ENCODE measurements at regions not wholly inside any gene's neighbourhood (a gene's known extent, or its start where the extent isn't known, plus 50 kb on each side); places are given as distances from the start of the nearest gene placed in this dataset.

DNA sequence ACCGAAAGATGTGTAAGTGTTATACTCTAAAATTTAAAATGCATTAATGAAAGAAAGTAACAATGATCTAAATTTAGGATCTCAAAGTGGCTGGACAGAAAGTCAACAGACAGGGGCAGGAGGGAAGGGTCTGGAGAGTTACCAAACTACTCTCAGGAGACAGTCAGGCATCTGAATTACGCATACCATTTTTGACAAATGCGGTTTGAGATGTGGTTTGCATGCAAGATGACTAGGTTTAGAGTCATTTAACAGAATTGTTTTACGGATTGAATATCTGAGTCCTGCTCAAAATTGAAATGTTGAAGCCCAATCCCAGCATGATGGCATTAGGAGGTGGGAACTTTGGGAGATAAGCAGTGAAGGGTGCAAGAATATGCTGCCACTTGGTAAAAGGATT lies 314.1 kb downstream of the WDR11 start:
- Mint-ChIP-seq H3K27ac (no peak overlapping the region), H3K27me3 (no peaks in the 10 kb centered on the region), H3K9me3 (peaks cover 0 to 11% (median 2%) of the 10 kb centered on the region in 8 donors), H3K4me1 (no peaks in the 10 kb centered on the region), H3K36me3 (no peaks in the 10 kb centered on the region), H3K4me3 (no peak overlapping the region)
- Histone ChIP-seq H3K9me3 (ENCODE audit: control insufficient read depth in 1 of 2, low read length in 2 of 2) (no peaks in the 10 kb centered on the region), H3K27ac (ENCODE audit: low read depth, low read length) (no peak overlapping the region), H3K36me3 (ENCODE audit: insufficient read depth, low read length) (no peaks in the 10 kb centered on the region), H3K4me3 (ENCODE audit: low read length in 2 of 2) (no peak overlapping the region), H3K27me3 (ENCODE audit: insufficient read depth, low read length) (no peaks in the 10 kb centered on the region), H3K4me1 (ENCODE audit: insufficient read depth, low read length) (no peaks in the 10 kb centered on the region)
- POLR2A ChIA-PET (ENCODE audit: partially characterized antibody): no interaction called here
- intact Hi-C loops (cut with micrococcal nuclease): no loop called here
- no peak for DNase-seq
- CTCF ChIA-PET (ENCODE audit: partially characterized antibody): no interaction called here

- H3K36me3 ChIP-seq (ENCODE audit: insufficient read depth, low read length): no peaks in the 10 kb centered on the region
- no peak overlapping the region for H3K4me3 ChIP-seq (ENCODE audit: low read length in 2 of 2)
- H3K9me3 ChIP-seq (ENCODE audit: control insufficient read depth in 1 of 2, low read length in 2 of 2): no peaks in the 10 kb centered on the region
- Mint-ChIP-seq H3K9me3 (peaks cover 0 to 11% (median under 1%) of the 10 kb centered on the region in 8 donors), H3K4me1 (no peaks in the 10 kb centered on the region), H3K27ac (no peak overlapping the region), H3K27me3 (no peaks in the 10 kb centered on the region), H3K36me3 (no peaks in the 10 kb centered on the region), H3K4me3 (no peak overlapping the region)
- H3K27ac ChIP-seq (ENCODE audit: low read depth, low read length): no peak overlapping the region
- ChIA-PET CTCF (ENCODE audit: partially characterized antibody) (no interaction called here), POLR2A (ENCODE audit: partially characterized antibody) (no interaction called here)
- DNase-seq: no peak
- no peaks in the 10 kb centered on the region for H3K27me3 ChIP-seq (ENCODE audit: insufficient read depth, low read length)
- intact Hi-C loops (cut with micrococcal nuclease): no loop called here
- H3K4me1 ChIP-seq (ENCODE audit: insufficient read depth, low read length): no peaks in the 10 kb centered on the region
Observed at GRCh38 chr10:121167534-121168243, 316.5 kb downstream of the WDR11 start.

- H3K36me3 Mint-ChIP-seq: no peaks in the 10 kb centered on the region
- Histone ChIP-seq H3K4me1 (ENCODE audit: insufficient read depth, low read length) (no peaks in the 10 kb centered on the region), H3K27me3 (ENCODE audit: insufficient read depth, low read length) (no peaks in the 10 kb centered on the region), H3K27ac (ENCODE audit: low read depth, low read length) (no peak overlapping the region), H3K9me3 (ENCODE audit: control insufficient read depth in 1 of 2, low read length in 2 of 2) (no peaks in the 10 kb centered on the region), H3K4me3 (ENCODE audit: low read length in 2 of 2) (no peak overlapping the region), H3K36me3 (ENCODE audit: insufficient read depth, low read length) (no peaks in the 10 kb centered on the region)
- H3K4me1 Mint-ChIP-seq: no peaks in the 10 kb centered on the region
- H3K4me3 Mint-ChIP-seq: no peak overlapping the region
- no peak overlapping the region for H3K27ac Mint-ChIP-seq
- intact Hi-C loops (cut with micrococcal nuclease): no loop called here
- DNase-seq: no peak
- no peaks in the 10 kb centered on the region for H3K27me3 Mint-ChIP-seq
- CTCF ChIA-PET (ENCODE audit: partially characterized antibody): no interaction called here
- peaks cover 0 to 7% (median 0%) of the 10 kb centered on the region in 8 donors for H3K9me3 Mint-ChIP-seq
- POLR2A ChIA-PET (ENCODE audit: partially characterized antibody): no interaction called here
Observed at GRCh38 chr10:121168545-121169216, 317.5 kb downstream of the WDR11 start.

DNA sequence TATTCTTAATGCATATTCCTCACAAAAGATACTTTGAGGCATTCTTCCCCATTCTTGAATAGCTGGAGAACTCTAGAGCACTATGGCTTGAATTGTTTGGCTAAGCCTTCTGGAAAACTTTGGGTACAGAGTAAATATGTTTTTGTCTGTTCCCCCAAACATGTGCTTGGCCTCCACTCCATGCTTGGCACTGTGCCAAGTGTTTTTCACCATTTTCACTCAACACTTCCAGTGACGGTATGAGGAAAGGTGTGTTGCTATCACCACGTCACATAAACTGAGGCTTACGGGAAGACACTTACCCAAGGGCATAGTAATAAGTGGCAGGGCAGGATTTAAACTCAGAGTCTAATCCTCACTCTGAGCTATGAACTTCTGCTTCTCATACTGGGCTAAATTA lies 318.2 kb downstream of the WDR11 start:
- Histone ChIP-seq H3K27me3 (ENCODE audit: insufficient read depth, low read length) (no peaks in the 10 kb centered on the region), H3K27ac (ENCODE audit: low read depth, low read length) (no peak overlapping the region), H3K36me3 (ENCODE audit: insufficient read depth, low read length) (no peaks in the 10 kb centered on the region), H3K4me1 (ENCODE audit: insufficient read depth, low read length) (no peaks in the 10 kb centered on the region), H3K4me3 (ENCODE audit: low read length in 2 of 2) (no peak overlapping the region), H3K9me3 (ENCODE audit: control insufficient read depth in 1 of 2, low read length in 2 of 2) (no peaks in the 10 kb centered on the region)
- Mint-ChIP-seq H3K27ac (no peak overlapping the region), H3K27me3 (no peaks in the 10 kb centered on the region), H3K9me3 (peaks cover 0 to 9% (median 0%) of the 10 kb centered on the region in 8 donors), H3K4me1 (no peaks in the 10 kb centered on the region), H3K36me3 (no peaks in the 10 kb centered on the region), H3K4me3 (no peak overlapping the region)
- intact Hi-C loops (cut with micrococcal nuclease): no loop called here
- DNase-seq: no peak
- CTCF ChIA-PET (ENCODE audit: partially characterized antibody): no interaction called here
- POLR2A ChIA-PET (ENCODE audit: partially characterized antibody): no interaction called here

DNA sequence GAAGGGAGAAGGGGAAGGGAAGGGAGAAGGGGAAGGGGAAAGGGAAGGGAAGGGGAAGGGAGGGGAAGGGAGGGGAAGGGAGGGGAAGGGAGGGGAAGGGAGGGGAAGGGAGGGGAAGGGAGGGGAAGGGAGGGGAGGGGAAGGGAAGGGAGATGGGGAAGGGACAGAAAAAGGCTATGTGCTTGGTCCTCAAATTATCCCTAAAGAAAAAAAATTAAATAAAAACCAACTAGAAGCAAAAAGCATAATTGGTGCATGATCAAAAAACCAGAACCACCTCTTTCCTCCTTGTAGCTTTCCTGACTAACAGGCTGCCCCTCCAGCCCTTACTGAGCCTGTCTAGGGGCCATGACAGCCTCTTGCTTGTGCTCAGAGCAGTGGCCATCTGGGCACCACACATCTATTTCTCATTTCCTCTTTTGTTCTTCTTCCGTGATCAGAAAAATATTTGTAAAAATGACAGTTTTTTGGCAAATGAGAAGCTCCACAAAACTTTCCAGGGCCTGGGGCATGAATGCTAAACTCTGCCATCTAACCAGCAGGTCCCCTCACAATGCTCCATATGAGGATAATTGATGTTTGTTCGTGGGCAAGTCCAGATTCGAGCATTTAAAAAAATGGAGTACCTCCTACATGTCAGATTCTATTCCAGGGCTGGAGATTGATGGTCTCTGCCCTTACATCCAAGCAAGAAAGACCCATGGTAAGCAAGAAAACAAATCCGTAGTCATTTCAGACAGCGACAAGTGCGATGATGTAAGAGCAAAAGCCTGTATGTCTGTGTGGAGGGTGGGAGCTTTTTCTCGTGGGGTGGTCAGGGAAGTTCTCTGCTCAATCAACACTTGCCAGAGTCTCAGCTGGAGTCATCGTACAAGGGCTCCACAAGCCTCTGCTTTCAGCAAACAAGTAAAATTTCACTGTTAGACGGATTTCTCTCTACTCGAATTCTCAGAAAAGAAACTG lies 320.9 kb downstream of the WDR11 start:
- DNase-seq: no peak
- peaks cover 0 to 4% (median 0%) of the 10 kb centered on the region in 8 donors for H3K9me3 Mint-ChIP-seq
- Histone ChIP-seq H3K4me1 (ENCODE audit: insufficient read depth, low read length) (no peaks in the 10 kb centered on the region), H3K27me3 (ENCODE audit: insufficient read depth, low read length) (no peaks in the 10 kb centered on the region), H3K4me3 (ENCODE audit: low read length in 2 of 2) (no peak overlapping the region), H3K27ac (ENCODE audit: low read depth, low read length) (no peak overlapping the region), H3K36me3 (ENCODE audit: insufficient read depth, low read length) (no peaks in the 10 kb centered on the region), H3K9me3 (ENCODE audit: control insufficient read depth in 1 of 2, low read length in 2 of 2) (no peaks in the 10 kb centered on the region)
- H3K4me3 Mint-ChIP-seq: no peak overlapping the region
- H3K27me3 Mint-ChIP-seq: no peaks in the 10 kb centered on the region
- no peaks in the 10 kb centered on the region for H3K4me1 Mint-ChIP-seq
- intact Hi-C loops (cut with micrococcal nuclease): no loop called here
- no peak overlapping the region for H3K27ac Mint-ChIP-seq
- CTCF ChIA-PET (ENCODE audit: partially characterized antibody): no interaction called here
- POLR2A ChIA-PET (ENCODE audit: partially characterized antibody): no interaction called here
- no peaks in the 10 kb centered on the region for H3K36me3 Mint-ChIP-seq

- no peaks in the 10 kb centered on the region for H3K9me3 ChIP-seq (ENCODE audit: control insufficient read depth in 1 of 2, low read length in 2 of 2)
- no peaks in the 10 kb centered on the region for H3K36me3 ChIP-seq (ENCODE audit: insufficient read depth, low read length)
- H3K27me3 ChIP-seq (ENCODE audit: insufficient read depth, low read length): no peaks in the 10 kb centered on the region
- Mint-ChIP-seq H3K9me3 (peaks cover 0 to 4% (median 0%) of the 10 kb centered on the region in 8 donors), H3K4me1 (no peaks in the 10 kb centered on the region), H3K27ac (no peak overlapping the region), H3K27me3 (no peaks in the 10 kb centered on the region), H3K4me3 (no peak overlapping the region), H3K36me3 (no peaks in the 10 kb centered on the region)
- DNase-seq: no peak
- ChIA-PET POLR2A (ENCODE audit: partially characterized antibody) (no interaction called here), CTCF (ENCODE audit: partially characterized antibody) (no interaction called here)
- intact Hi-C loops (cut with micrococcal nuclease): no loop called here
- no peak overlapping the region for H3K27ac ChIP-seq (ENCODE audit: low read depth, low read length)
- no peak overlapping the region for H3K4me3 ChIP-seq (ENCODE audit: low read length in 2 of 2)
- no peaks in the 10 kb centered on the region for H3K4me1 ChIP-seq (ENCODE audit: insufficient read depth, low read length)
Observed at GRCh38 chr10:121179006-121179405, 327.8 kb downstream of the WDR11 start.

- H3K4me3 Mint-ChIP-seq: no peak overlapping the region
- DNase-seq: no peak
- no peaks in the 10 kb centered on the region for H3K36me3 Mint-ChIP-seq
- H3K9me3 Mint-ChIP-seq: peaks cover 0 to 3% (median 0%) of the 10 kb centered on the region in 8 donors
- no peaks in the 10 kb centered on the region for H3K36me3 ChIP-seq (ENCODE audit: insufficient read depth, low read length)
- H3K27ac ChIP-seq (ENCODE audit: low read depth, low read length): no peak overlapping the region
- no peaks in the 10 kb centered on the region for H3K4me1 Mint-ChIP-seq
- no peaks in the 10 kb centered on the region for H3K9me3 ChIP-seq (ENCODE audit: control insufficient read depth in 1 of 2, low read length in 2 of 2)
- POLR2A ChIA-PET (ENCODE audit: partially characterized antibody): no interaction called here
- no peak overlapping the region for H3K4me3 ChIP-seq (ENCODE audit: low read length in 2 of 2)
- H3K27ac Mint-ChIP-seq: no peak overlapping the region
- CTCF ChIA-PET (ENCODE audit: partially characterized antibody): no interaction called here
- H3K27me3 ChIP-seq (ENCODE audit: insufficient read depth, low read length): no peaks in the 10 kb centered on the region
- H3K27me3 Mint-ChIP-seq: no peaks in the 10 kb centered on the region
- H3K4me1 ChIP-seq (ENCODE audit: insufficient read depth, low read length): no peaks in the 10 kb centered on the region
- intact Hi-C loops (cut with micrococcal nuclease): no loop called here
Observed at GRCh38 chr10:121182219-121182618, 331.1 kb downstream of the WDR11 start.

Measured in CD4-positive, alpha-beta memory T cell (primary cell).